ENCODE measurements at regions not wholly inside any gene's neighbourhood (a gene's known extent, or its start where the extent isn't known, plus 50 kb on each side); places are given as distances from the start of the nearest gene placed in this dataset.

DNA sequence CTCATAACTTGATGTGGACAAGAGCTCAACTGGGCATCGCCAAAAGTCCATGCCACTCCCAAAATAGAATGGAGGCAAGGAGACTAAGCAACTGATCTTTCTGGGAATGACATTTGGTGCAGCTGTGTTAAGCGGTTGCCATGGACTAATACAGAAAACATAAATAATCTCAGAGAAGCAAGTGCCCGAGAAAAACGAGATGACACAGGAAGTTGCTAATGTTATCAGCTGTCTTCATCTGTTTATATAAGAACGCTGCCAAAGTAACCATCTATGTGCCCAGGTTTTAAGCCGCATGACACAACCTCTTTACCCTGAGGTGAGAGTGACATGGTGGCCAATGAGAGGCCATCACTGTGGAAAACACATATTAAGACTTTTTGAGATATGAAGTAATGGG, 54.9 kb upstream of the SACS start:
- DNase-seq, result peak; percentile 59 to 76 (median 71)

DNA sequence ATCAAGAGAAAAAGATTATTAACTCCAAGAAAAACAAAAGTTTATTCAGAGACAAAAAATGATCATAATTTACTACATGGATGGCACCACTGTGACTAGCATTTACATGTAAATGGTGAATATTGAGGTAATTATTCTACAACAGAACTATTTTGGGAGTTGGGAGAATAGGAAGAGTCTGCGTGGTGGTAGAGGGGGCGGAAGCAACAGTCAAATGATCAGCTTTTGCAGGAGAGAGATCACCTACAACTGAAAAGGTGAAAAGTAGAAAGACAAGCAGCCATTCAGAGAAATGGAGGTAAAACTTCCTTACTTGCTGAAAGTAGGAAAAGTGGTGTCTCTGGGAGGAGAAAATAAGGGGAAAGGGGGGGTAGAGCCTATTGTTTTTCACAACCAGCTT, 62.8 kb upstream of the SACS start:
- no peak for DNase-seq

DNA sequence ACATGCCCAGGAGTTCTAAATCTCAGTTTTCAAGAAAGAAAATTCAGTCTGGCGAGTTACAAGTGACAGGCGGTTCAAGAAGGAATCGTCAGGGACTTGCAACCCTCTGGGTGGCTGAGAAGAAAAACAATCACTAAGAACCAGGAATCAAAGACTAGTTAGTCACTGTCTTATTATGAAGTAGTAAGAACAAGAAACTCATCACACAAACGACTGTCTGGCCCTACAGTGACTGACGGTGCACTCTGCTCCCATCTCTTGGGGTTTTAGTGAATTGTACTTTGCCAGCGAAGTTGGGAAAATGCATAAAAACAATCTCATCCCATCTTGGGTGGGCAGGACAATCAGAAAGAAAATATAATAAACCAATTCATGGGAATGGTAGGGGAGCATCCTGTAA, 63.7 kb upstream of the SACS start:
- DNase-seq, result no peak

DNA sequence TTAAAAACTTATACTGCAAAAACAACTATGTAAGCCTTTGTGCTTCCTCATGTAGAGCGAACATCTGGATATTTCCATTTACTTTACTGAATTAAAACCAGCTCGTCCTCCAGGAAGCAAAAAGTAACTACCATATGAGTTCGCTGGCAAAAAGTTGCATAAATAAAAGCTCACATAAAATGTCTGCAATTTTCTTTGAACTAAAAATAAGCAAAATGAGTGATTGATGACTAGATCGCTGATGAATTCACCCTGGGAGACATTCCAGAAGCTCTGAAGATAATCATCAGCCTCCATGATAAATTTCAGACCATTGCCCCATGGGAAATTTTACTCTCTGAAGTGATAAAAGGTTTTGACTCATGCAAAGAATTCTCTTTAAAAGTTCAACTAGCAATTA, 67.3 kb upstream of the SACS start:
- peak; percentile 46 to 96 (median 68) for DNase-seq

DNA sequence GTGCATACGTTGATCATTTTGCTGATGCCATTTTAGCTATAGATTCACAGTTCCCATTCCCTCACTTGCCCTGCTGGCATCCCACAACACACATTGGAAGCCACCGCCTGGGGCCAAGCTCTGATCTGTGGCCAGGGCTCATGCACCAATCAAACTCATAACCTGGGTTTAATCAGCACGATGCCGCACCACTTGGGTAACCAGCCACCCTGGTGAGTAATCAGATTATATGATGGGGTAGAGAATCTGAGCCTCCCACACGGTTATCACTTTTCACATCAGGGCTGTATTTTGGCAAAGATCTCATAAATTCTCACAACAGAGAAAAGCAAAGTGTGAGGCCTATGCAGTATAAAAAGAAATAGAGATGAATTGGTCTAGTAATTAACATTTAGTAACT, 66.0 kb upstream of the TNFRSF19 start:
- no peak for DNase-seq

DNA sequence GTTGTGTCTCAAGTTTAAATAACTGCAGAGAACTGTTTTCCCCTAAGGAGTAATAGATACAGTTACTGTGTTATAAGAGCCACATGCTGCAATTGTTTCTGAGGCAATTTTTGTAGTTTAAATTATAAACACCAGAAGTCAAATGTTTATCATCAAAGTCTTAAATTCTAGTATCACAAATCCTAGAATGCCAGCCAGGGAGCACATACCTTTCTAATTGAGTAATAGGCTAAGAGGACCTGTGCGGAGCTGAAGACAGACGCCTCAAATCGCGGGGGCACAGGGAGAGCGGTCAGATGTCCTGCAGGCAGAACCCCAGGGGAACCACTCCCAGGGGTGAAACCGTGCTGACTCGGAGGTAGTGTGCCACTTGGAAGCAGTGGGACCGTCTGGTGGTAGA, 65.2 kb upstream of the TNFRSF19 start:
- no peak for DNase-seq

DNA sequence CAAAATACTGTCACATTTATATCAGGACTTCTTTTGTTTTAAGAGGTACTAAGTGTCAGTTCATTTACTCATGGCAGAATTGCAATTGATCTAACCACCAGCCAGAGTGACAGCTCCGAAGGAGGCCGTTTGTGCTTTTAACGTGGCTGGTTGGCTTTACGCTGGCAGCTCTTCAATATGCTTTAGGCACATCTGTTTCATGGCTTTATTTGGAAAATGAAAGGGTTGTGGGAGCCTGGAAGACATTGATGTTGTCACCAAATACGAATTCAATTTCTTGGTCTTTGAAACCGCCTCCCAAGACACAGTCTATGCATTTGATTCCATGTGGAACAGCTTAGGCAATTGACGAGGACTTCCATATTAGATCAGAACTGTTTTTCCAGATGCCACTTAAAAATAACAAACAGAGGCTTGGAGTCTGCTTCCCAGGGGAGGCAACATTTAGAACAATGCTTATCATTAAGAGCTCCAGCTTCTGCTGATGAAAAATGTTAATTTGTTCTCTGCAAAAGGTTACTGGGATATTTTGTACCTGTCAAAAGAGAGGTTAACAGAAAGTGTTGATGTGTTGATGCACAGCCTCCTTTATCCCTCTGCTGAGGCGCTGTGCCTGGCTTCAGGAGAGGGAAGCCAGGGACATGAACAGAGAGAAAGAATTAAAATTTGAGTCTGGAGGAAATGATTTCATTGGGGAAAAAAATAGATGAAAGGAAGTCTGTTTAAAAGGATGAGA, 64.0 kb upstream of the TNFRSF19 start:
- DNase-seq, result peak; percentile 38 to 68 (median 45)

DNA sequence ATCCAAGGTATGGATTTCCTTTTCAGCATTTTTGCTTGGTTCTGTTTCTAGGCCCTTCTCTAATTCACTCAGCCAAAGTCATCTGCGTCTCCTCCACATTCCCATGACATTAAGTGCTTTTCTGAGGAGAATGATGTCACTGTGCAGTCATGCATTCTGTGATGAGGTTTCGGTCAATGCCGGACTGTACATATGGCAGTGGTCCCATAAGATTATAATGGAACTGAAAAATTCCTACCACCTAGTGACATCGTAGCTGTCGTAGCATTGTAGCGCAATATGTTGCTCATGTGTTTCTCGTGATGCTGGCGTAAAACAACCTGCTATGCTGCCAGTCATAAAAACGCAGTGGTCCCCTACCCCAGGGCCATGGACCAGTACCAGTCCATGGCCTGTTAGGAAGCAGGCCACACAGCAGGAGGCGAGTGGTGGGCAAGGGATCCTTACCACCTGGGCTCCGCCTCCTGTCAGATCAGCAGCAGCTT, 63.4 kb upstream of the TNFRSF19 start:
- peak; percentile 38 to 84 (median 70) for DNase-seq

DNA sequence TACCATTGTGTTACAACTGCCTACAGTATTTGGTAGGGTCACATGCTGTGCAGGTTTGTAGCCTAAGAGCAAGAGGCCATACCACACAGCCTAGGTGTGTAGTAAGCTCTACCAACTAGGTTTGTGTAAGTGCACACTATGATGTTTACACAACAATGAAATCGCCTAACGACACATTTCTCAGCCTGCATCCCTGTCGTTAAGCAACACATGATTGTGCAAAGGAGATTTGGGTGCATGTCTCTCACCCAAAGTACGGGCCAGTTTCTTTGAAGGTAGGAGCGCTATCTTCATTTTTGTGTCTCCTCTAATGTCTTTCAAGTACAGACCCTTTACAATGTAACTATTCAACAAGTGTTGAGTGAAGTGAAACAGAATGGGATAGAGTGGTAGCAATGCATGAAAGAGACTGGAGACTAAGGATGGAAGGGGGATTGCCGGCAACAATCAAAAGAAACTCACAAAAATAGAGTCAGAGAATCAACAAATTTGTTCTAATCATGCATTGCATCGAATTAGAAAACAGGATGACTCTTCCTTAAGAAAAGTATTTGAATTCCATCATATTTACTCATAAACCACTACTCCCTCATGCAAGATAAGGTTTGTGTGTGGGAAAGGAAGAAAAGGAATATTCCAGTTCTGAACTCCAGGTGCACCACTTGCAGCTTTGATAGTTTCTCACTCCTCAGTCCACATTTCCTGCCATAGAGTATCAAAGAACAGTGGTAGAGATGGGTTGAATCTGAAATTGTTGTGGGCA, 60.2 kb upstream of the TNFRSF19 start:
- peak in 1 of 3 donors; percentile 62 for DNase-seq

DNA sequence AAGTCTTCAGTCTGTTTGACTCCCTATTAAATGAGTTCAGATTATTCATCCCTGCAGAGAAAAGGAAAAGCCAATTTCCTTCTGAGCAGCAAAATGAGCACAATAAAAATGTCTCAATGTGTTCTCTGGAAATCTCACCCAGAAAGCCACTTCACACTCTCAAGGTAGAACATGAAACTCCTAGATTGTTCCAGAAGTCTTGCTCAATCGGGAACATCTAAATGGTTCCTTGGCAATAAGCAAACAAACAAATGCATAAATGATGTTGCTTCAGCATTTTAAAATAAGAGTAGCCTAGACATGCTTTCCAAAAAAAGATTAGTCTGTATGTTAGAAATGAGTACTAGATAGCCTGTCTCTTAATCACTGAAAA, 59.7 kb upstream of the TNFRSF19 start:
- DNase-seq, result no peak

DNA sequence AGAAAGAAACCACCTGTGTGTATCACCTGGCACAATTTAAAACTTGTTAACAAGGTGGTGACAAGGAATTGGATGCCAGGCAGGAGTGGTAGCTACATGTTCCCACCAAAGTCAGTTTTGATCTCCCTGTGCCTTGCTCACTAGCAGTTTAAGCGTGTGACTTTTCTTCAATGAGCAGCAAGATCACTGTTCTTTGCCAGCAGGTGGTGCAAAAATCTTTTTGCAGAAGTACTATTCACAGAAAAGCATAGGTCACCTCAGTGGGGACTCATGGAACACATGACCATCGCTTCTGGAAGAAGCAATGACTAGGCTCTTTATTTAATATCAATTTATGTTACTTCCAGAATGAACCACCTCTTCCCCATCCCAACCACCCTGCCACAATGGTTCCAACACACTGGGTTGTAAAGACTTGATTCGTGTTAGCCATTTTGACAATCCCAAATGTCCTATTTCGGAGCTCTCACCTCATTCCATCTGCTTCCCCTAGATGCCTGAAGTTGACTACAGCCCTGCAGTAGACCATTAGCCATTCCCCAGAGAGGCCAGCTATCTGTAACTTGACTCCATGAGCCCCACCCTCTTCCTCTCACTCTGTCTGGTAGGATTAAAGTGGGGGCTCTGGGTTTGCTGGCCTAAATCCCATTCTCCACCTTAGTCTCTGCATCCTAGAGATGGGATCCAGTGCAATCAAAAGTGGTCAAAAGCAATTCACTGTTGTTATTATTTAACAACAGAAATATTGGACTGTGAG, 59.1 kb upstream of the TNFRSF19 start:
- DNase-seq, result no peak

DNA sequence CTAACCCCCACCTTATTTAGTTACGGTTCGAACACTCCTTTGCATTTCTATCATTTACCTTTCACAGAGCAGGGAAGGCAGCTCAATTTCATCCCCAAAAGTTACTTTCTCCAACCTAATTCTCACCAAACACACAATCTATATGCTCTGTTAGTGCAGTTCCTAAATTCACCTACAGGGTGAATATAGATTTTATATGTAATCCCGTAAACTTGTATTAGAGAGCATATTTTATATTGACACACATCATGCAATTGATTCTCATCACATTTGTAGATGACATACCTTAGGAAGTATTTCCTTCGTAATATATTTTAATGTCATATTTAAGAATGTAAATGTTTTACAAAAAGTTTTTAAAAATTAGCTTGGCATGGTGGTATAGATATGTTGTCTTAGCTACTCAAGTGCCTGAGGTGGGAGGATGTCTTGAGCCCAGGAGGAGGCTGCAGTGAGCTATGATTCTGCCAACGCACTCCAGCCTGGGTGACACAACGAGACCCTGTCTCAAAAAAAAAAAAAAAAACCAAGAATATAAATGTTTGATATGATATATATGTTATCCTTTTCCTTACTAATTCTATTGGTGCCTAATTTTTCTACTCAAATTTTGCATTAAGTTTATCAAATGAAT, 57.3 kb upstream of the TNFRSF19 start:
- DNase-seq, result no peak

DNA sequence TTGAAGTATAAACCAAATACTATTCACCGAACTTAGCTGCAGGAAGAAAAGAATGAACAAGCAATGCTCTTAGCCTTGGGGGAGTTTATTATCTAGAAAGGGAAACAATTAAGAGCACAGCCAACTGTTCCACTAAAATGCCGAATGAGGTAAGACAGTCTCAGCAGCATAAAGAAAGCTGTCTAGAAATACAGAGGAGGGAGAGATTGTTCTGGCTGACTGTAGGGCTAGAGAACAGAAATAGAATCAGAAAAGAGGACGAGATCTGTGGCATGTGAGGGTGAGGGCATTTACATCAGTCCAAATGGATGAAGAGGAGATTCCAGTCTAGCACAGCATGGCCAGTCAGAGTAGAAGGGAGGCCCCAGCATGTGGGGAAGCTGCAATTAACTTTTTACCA, 56.8 kb upstream of the TNFRSF19 start:
- no peak for DNase-seq

DNA sequence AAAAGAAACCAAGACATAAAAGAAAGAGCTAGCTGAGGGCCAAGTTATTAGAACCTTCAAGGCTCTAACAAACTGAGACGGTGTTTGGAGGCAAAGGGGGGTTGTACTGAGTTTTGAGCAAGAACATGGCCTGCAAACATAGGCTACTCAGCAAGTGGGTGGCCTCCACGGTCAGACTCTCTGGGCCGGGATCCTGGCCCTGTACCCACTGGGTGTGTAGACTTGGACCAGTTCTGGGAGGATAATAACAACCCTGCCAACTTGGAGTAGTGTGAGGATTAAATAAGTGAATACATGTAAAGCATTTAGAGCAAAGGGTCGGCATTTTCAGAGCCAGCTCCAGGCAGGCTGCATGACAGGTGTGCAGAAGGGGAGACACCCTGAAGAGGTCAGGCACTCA, 56.1 kb upstream of the TNFRSF19 start:
- no peak for DNase-seq

DNA sequence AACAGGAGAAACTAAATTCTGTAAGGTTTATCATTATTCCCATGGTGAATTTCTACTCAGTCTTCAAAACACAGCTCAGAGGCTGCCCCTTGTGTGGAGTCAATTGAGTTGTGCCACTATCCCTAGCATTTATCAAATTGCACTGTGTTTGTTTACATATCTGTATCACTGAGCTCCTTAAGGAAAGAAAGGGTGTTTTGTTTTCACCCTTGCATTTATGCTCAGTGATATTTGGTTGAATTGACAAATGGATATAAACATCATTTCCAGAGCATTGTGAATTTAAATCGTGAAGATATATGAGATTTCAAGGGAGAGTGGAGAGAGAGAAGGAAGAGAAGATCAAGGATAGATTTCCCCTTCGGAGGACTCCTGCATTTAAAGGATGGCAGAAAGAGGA, 55.1 kb upstream of the TNFRSF19 start:
- no peak for DNase-seq

DNA sequence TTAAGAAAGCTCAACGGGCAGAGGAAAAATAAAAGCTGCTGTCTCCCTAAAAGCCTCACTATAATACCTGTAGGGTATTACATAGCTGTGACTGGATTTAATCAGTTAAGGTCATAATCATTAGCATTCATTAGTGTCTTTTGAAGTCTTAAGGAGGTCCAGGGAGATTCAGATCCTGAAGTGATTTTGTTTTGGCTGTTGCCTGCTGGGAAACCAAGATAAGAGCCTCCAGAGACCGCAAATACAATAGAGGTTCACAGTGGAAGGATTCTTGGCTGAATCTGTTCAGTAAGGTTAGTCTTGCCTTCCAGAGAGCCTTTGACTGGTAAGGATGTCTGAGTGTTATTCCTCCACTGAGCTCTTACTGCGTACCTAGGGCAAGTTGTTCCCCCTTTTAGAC, 54.0 kb upstream of the TNFRSF19 start:
- no peak for DNase-seq

DNA sequence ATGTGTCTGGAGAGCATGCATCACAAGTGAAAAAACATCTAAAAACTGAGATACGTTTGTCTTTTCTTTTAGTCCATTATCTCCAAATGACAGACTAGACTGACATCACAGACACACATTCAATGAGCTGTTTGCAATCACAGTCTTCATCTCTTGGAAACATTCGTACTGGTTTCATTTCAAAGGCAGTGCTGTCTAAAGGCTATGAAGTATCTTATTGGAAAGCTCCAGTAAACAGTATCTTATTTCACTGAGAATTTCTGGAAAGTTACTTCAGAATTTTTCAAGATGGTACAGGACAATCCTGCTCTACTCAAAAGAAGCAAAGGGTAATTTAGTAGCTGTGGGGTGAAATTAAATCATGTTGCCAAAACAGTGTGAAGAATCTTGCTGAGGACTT, 53.5 kb upstream of the TNFRSF19 start:
- no peak for DNase-seq

DNA sequence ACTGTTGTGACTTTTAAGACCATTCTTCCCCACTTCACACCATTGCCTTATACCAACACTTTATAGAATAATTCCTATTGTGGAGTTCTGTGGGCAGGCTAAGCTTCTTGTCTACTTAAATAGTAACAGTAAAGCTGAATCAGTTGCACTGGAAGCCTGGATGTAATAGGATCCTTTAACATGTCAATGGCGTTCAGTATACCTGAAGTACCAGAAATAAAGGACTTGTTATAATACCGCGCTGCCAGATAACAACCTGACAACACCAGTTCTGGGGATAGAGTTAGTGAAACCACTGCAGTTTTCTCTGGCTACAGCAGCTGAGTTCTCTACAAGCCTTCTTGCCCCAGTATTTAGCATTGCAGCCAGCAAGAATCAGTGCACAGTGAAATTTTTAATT, 52.0 kb upstream of the TNFRSF19 start:
- no peak for DNase-seq

Data from muscle of back (tissue), 3 donors.